ENCODE measurements at regions not wholly inside any gene's neighbourhood (a gene's known extent, or its start where the extent isn't known, plus 50 kb on each side); places are given as distances from the start of the nearest gene placed in this dataset.

DNA sequence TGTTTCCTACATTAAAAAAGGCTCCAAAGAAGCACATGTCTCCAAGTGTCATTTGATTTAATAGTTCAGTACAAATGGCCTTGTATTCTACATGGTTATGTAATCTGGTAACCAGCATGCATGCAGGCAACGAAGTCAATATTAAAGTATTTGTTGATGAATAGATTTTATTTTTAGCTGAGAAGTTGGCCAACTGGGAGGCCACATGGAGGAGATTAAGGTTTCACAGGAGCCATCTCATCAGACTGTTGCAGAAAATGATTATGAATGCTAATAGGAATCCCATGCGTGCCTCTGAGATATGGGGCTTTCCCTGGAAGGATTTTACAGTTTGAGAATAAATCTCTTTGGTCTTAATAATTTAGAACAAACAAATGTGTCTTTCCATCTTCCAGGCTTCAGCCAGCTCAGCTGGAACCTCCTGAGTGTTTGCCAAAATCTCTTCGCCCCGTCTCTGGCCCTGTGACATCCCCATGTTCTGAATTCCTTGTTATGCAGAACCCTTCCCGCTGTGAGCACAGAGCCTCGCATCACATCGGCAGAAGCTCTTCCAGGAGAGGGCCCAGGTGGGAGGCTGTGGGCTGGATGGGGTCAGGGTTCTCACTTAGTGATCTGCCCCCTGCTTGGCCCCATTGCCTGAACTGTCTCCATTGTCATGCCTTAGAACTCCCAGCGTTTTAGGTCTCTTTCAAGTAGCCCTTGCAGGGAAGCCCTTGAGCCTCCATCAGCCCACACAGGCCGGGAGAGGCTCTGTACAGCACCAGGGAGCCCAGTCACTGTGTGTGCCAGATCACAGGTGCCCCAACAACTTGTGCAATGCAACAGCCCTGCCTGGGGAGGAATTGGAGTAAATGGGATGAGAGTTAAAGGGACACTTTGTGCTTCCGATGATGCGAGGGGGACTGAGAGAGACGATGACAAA, 190.5 kb upstream of the TWIST2 start:
- DNase-seq = no peak

- DNase-seq = no peak
Measured at GRCh38 chr2:238658054-238658407, 189.9 kb upstream of the TWIST2 start.

GRCh38 chr2:238658820-238659219, 189.1 kb upstream of the TWIST2 start:
- DNase-seq = no peak

DNA sequence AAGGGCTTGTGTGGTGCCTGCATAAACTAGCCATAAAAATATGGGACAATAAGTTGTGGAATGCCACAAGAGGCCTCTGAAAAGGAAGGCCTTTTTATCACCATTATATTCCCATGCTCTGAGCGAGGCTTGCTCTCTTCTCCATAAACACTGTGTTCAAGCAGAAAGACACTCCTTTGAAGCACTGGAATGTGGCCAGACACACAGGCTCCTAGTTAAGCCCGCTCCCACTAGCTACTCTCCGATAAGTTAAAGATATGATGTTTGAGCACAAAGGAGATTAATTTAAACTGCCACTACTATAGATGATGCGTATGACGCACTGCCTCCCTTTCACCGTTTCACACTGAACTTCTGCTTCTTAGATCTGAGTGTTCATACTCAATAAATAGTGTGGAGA, 188.7 kb upstream of the TWIST2 start:
- no peak for DNase-seq

DNA sequence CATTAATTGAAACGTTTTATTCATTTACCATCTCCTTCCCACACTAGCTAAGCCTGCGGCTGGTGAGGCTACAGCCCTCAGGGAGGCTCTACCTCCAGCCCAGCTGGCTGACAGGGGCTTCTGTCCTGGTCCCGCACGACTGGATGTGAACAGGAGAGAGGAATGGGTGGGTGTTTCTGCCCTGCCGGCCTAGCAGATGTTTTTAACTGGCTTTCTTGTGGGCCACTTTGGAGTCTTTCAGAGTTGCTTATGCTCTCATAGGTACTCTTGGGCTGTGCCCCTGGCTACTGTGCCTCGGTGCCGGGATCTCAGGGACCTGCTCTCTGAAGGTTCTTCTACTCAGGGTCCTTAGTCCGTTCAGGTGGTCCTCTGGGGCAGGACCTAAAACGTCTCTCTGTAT, 184.3 kb upstream of the TWIST2 start:
- DNase-seq = no peak

- DNase-seq = no peak
Measured at GRCh38 chr2:238665919-238666318, 182.0 kb upstream of the TWIST2 start.

GRCh38 chr2:238666543-238666942, 181.3 kb upstream of the TWIST2 start:
- DNase-seq = no peak

- DNase-seq = no peak
Measured at GRCh38 chr2:238667008-238667407, 180.9 kb upstream of the TWIST2 start.

- DNase-seq = no peak
Measured at GRCh38 chr2:238667639-238668038, 180.2 kb upstream of the TWIST2 start.

GRCh38 chr2:238668426-238668825, 179.5 kb upstream of the TWIST2 start:
- no peak for DNase-seq

DNA sequence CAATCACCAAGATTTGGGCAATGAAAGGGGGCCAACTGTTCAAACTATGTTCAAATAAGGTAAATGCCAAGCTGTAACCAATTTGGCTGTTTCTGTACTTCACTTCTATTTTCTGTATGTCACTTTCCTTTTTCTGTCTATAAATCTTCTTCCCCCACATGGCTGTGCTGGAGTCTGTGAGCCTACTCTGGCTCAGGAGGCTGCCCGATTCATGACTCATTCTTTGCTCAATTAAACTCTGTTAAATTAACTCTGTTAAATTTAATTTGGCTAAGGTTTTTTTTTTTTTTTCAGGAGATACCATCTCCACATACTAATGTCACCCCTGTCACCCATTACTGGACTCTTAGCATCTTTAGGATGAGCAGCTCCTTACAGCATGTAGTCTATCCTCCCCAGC, 178.8 kb upstream of the TWIST2 start:
- no peak for DNase-seq

DNA sequence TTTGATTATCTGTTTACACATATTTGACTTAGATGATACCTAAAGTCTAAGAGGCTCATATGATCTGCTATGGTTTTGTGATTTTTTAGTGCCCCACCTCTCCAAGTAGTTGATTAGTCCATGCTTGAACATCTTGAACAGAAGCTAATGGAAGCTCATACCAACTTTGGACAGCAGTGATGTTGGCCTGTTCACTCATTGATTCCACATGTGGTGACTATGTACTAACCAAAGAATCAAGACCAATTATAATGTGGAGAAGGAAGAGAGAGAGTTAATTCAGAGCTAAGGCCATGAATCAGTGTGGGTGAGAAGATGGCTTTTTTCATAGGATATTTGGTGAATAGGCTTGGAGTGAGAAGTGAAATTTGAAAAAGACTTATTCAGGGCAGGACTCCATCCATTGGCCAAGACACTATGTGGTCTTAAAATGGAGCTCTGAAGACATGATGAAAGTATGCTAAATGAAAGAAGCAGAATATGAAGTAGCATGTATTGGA, 178.3 kb upstream of the TWIST2 start:
- no peak for DNase-seq

DNA sequence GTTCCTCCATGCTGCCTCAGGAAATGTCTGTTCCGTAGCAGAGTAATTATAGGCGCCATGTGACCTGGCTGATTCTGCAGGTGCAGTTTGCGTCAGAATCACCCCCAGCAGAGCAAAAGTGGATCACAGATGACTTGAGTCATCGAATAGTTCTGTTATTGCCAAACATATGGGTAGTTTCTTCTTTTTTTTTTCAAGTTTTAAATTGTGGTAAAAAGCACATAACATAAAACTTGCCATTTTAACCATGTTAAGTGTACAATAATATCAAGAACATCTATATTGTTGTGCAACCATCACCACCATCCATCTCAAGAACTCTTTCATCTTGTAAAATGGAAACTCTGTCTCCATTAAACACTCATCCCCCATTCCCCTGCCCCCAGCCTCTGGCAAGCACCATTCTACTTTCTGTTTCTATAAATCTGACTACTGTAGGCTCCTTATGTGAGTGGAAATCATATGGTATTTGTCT, 177.7 kb upstream of the TWIST2 start:
- DNase-seq = no peak

GRCh38 chr2:238682536-238682935, 165.3 kb upstream of the TWIST2 start:
- no peak for DNase-seq

DNA sequence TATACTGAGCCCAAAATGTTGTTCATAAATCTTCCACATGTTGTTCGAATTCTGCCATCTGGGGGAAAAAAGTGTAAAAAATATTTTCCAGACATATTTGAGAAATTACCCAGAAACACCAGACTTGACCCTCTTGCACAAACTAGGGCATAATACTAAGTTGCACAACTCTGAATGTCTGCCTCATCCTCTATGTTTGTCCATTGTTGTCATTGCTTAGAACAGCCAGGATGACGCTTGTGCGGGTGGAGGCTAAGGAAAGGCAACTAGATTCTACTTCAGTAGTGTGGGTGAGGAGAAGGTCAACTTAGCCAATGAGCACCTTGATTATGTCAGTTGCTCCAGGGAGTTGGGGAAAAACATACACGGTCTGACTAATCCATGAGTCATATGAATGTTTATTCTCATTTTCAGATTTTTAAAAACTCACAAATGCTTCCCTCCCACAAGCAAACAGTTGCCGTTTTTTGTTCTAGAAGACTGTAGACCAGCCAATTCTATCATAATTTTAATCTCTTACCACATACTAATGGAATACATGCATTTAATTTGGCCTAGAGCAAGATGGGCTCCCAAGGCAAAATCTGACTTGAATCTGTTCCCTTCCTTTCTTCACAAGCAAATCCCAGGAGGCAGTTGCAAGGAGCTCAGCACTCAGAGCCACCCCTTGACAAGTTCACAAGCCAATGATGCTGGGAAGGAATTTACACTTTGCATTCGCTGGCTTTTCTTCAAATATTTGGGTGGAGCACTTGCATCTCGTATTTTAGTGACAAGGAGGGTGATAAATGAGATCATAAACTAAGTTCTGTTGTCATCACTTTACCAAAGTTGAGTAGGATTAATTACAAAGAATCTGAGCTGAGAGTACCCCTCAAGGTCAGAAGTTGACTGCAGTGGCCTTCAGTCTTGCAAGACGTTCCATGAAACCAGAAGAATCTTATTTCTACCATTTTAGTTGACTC, 163.2 kb upstream of the TWIST2 start:
- DNase-seq = no peak

GRCh38 chr2:238685327-238685709, 162.6 kb upstream of the TWIST2 start:
- no peak for DNase-seq

GRCh38 chr2:238685713-238686112, 162.2 kb upstream of the TWIST2 start:
- no peak for DNase-seq

GRCh38 chr2:238686223-238686622, 161.7 kb upstream of the TWIST2 start:
- no peak for DNase-seq

- no peak for DNase-seq
Measured at GRCh38 chr2:238688193-238689153, 159.4 kb upstream of the TWIST2 start.

GRCh38 chr2:238689331-238689730, 158.6 kb upstream of the TWIST2 start:
- no peak for DNase-seq

DNA sequence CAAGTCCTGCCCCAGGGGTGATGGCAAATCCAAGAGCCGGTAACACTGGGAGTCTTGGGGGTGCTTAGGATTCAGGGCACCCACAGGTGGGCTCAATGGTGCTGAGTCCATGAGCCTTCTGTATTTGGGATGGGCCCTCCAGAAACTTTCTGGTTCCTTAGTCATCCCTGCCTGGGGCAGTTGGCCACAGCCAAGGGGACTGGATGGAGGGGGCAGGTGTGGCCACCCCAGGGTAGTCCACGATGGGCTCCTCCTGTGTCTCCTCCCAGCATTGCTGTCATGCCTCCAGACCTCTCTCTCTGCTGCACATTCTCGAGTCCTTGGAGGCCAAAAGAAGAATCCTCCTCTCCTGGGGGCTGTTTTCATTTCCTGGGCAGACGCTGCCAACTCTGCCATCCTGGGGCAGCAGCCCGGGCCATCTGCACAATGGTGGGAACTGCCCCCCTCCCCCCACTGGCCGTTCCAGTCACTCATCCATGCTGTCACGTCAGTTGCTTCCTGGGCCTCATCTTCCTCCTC, 158.0 kb upstream of the TWIST2 start:
- no peak for DNase-seq

DNA sequence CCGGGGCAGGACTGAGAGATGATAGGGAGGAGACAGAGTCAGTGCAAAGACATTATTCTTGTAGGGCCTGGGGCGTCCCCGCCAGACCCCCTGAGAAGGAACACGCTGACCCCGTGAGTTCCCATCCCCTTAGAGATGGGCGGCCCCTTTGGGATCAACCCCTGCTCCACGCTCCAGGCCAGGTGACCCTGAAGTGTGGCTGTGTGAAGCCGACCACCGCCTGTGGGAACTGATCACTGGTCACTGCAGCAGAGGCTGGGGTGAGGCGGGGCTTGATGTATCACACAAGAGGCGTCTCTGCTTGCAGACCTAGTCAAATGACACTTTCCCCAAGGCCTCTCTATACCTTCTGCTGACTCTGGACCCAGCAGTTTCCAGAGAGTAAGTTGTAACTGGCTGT, 157.4 kb upstream of the TWIST2 start:
- DNase-seq = no peak

Measured in NCI-H1105 (cell line).